Duodenal mucosa (tissue), 2 donors: ENCODE measurements at regions not wholly inside any gene's neighbourhood (a gene's known extent, or its start where the extent isn't known, plus 50 kb on each side); places are given as distances from the start of the nearest gene placed in this dataset.
"Not testable (repeated sequence)": the region's sequence is repeated elsewhere in the genome, so short reads cannot be mapped to it uniquely, and the experiment has no call there.

Experiments used
- H3K27ac ChIP-seq: one replicate; pipeline ENCODE4 v1.7.0; 2013; ENCODE audit warnings: low read depth, low read length
- H3K27me3 ChIP-seq, 2 donors: one replicate each; pipeline ENCODE4 v1.7.0; 2013; ENCODE audit warnings: low read length in 2 of 2, control low read depth in 1 of 2; ENCODE audit not compliant: insufficient read depth in 2 of 2, control insufficient read depth in 1 of 2
- H3K36me3 ChIP-seq, 2 donors: one replicate each; pipeline ENCODE4 v1.7.0; 2013; ENCODE audit warnings: low read length in 2 of 2, control low read depth in 1 of 2; ENCODE audit not compliant: insufficient read depth in 2 of 2, control insufficient read depth in 1 of 2
- H3K4me1 ChIP-seq, 2 donors: one replicate each; pipeline ENCODE4 v1.7.0; 2013; ENCODE audit warnings: low read length in 2 of 2, control low read depth in 1 of 2; ENCODE audit not compliant: insufficient read depth in 2 of 2, control insufficient read depth in 1 of 2
- H3K4me3 ChIP-seq, 2 donors: one replicate each; pipeline ENCODE4 v1.7.0; 2013; ENCODE audit warnings: low read length in 2 of 2, low read depth in 1 of 2
- H3K9ac ChIP-seq, 2 donors: one replicate each; pipeline ENCODE4 v1.7.0; 2013; ENCODE audit warnings: low read length in 2 of 2, low read depth in 1 of 2
- H3K9me3 ChIP-seq, 2 donors: one replicate each; pipeline ENCODE4 v1.7.0; 2013; ENCODE audit warnings: low read length in 2 of 2, control low read depth in 1 of 2; ENCODE audit not compliant: control insufficient read depth in 1 of 2

GRCh38 chr3:110344487-110344886 is 727.1 kb upstream of the NECTIN3 start:
- Histone ChIP-seq H3K4me1 (no peaks in the 10 kb centered on the region), H3K27ac (no peak overlapping the region), H3K27me3 (no peaks in the 10 kb centered on the region)

GRCh38 chr3:110344897-110345767 is 726.5 kb upstream of the NECTIN3 start:
- no peaks in the 10 kb centered on the region for H3K9me3 ChIP-seq
- no peak overlapping the region for H3K9ac ChIP-seq
- H3K4me3 ChIP-seq, result no peak overlapping the region
- H3K27ac ChIP-seq, result no peak overlapping the region
- H3K4me1 ChIP-seq, result no peaks in the 10 kb centered on the region
- H3K27me3 ChIP-seq, result no peaks in the 10 kb centered on the region
- no peaks in the 10 kb centered on the region for H3K36me3 ChIP-seq

More at GRCh38 chr3:110344487-110344886, 727.1 kb upstream of the NECTIN3 start:
- Histone ChIP-seq H3K4me3 (no peak overlapping the region), H3K9me3 (no peaks in the 10 kb centered on the region), H3K36me3 (no peaks in the 10 kb centered on the region), H3K9ac (no peak overlapping the region)

- H3K4me1 ChIP-seq, result no peaks in the 10 kb centered on the region
- H3K27ac ChIP-seq, result no peak overlapping the region
- H3K36me3 ChIP-seq, result no peaks in the 10 kb centered on the region
- no peaks in the 10 kb centered on the region for H3K27me3 ChIP-seq
- no peak overlapping the region for H3K4me3 ChIP-seq
- H3K9me3 ChIP-seq, result no peaks in the 10 kb centered on the region
- no peak overlapping the region for H3K9ac ChIP-seq
These were observed 722.3 kb upstream of the NECTIN3 start for GRCh38 chr3:110349295-110349694.

- Histone ChIP-seq H3K27ac (no peak overlapping the region), H3K27me3 (no peaks in the 10 kb centered on the region), H3K4me3 (no peak overlapping the region), H3K9me3 (no peaks in the 10 kb centered on the region), H3K9ac (no peak overlapping the region), H3K4me1 (no peaks in the 10 kb centered on the region), H3K36me3 (no peaks in the 10 kb centered on the region)
These were observed 718.6 kb upstream of the NECTIN3 start for GRCh38 chr3:110352841-110353604.

- H3K27me3 ChIP-seq, result no peaks in the 10 kb centered on the region
- H3K9me3 ChIP-seq, result no peaks in the 10 kb centered on the region
- no peaks in the 10 kb centered on the region for H3K36me3 ChIP-seq
- no peak overlapping the region for H3K27ac ChIP-seq
- no peaks in the 10 kb centered on the region for H3K4me1 ChIP-seq
- H3K4me3 ChIP-seq, result no peak overlapping the region
- H3K9ac ChIP-seq, result no peak overlapping the region
These were observed 708.9 kb upstream of the NECTIN3 start for GRCh38 chr3:110362751-110363150.

- H3K4me1 ChIP-seq, H3K4me3 ChIP-seq, H3K27me3 ChIP-seq, H3K36me3 ChIP-seq, H3K9ac ChIP-seq, H3K27ac ChIP-seq, H3K9me3 ChIP-seq: not testable (repeated sequence)
These were observed 704.3 kb upstream of the NECTIN3 start for GRCh38 chr3:110367289-110367688.

DNA sequence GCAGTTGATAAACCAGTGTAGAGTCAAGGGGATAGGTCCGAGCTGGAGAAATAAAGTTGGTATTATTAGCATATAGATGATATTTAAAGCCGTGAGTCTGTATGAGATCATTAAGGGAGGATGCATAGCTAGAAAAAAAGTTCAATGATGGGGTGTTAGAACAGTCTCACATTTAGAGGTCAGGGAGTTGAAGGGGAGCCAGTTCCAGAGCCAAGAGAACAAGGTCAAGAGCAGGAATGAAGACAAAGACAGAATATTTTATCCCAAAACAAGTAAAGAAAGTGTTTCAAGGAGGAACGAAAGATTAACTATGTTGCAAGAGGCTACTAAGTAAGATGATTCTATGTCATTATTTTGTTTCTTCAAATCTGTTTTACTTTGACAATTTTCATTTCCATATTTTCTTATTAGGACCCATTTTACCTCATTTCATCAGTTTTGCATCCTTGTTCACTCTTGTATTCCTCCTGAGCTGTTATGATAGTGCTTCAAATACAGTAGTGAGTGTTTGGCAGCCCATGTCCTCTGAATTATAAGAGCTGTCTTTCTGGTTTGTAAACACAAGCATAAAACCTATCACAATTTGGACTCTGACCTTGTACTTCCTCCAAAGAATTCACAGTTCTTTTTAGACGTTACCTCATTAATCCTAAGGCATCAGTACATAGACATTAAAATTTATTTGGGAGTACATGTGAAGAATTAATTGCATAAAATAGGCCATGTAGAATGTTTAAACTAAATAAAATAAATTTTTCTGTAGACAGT is 695.7 kb upstream of the NECTIN3 start:
- Histone ChIP-seq H3K4me3 (no peak overlapping the region), H3K9me3 (no peaks in the 10 kb centered on the region), H3K9ac (no peak overlapping the region), H3K27me3 (no peaks in the 10 kb centered on the region), H3K27ac (no peak overlapping the region), H3K4me1 (no peaks in the 10 kb centered on the region), H3K36me3 (no peaks in the 10 kb centered on the region)

GRCh38 chr3:110378481-110378880 is 693.1 kb upstream of the NECTIN3 start:
- H3K4me1 ChIP-seq, result no peaks in the 10 kb centered on the region

DNA sequence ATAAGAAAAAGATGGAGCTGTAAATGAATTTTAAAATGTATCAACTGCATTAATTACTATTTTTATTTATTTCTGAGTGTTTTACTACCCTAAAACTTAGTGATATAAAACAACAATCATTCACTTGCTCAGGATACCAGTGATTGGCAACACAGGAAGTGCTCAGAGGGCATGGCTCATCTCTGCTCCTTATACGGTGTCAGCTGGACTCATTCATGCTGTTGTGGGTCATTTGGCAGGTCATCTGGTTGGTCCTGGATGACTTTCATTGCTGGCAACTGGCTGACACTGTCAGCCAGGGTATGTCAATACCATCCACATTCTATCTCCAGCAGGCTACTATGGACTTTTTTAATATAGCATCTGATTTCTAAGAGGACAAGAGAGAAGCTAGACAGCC is 689.6 kb upstream of the NECTIN3 start:
- Histone ChIP-seq H3K36me3 (no peaks in the 10 kb centered on the region), H3K9me3 (no peaks in the 10 kb centered on the region), H3K27ac (no peak overlapping the region), H3K4me1 (no peaks in the 10 kb centered on the region), H3K4me3 (no peak overlapping the region), H3K27me3 (no peaks in the 10 kb centered on the region), H3K9ac (no peak overlapping the region)

More at GRCh38 chr3:110378481-110378880, 693.1 kb upstream of the NECTIN3 start:
- no peak overlapping the region for H3K9ac ChIP-seq
- no peak overlapping the region for H3K4me3 ChIP-seq
- no peaks in the 10 kb centered on the region for H3K36me3 ChIP-seq
- H3K27ac ChIP-seq, result no peak overlapping the region
- H3K27me3 ChIP-seq, result no peaks in the 10 kb centered on the region
- H3K9me3 ChIP-seq, result no peaks in the 10 kb centered on the region

GRCh38 chr3:110383356-110383755 is 688.3 kb upstream of the NECTIN3 start:
- no peak overlapping the region for H3K4me3 ChIP-seq
- H3K9ac ChIP-seq, result no peak overlapping the region
- H3K27me3 ChIP-seq, result no peaks in the 10 kb centered on the region
- no peaks in the 10 kb centered on the region for H3K36me3 ChIP-seq
- no peaks in the 10 kb centered on the region for H3K4me1 ChIP-seq
- H3K9me3 ChIP-seq, result no peaks in the 10 kb centered on the region
- H3K27ac ChIP-seq, result no peak overlapping the region
